GM23248 (cell line): ENCODE measurements at regions not wholly inside any gene's neighbourhood (a gene's known extent, or its start where the extent isn't known, plus 50 kb on each side); places are given as distances from the start of the nearest gene placed in this dataset.

ENCODE experiments used
- EZH2 ChIP-seq: fragments of 200-600 bp; sonication (generic); IDR thresholded peaks from 2 replicates; pipeline ENCODE4 v1.6.1; 2018; ENCODE audit warnings: antibody characterized with exemption, mild to moderate bottlenecking; ENCODE audit not compliant: insufficient read depth, poor library complexity, severe bottlenecking
- EZH2phosphoT487 ChIP-seq: fragments of 200-600 bp; sonication (generic); IDR thresholded peaks from 2 replicates; pipeline ENCODE4 v1.6.1; 2018; ENCODE audit warnings: antibody characterized with exemption, moderate library complexity, mild to moderate bottlenecking, low read depth; ENCODE audit not compliant: insufficient read depth

DNA sequence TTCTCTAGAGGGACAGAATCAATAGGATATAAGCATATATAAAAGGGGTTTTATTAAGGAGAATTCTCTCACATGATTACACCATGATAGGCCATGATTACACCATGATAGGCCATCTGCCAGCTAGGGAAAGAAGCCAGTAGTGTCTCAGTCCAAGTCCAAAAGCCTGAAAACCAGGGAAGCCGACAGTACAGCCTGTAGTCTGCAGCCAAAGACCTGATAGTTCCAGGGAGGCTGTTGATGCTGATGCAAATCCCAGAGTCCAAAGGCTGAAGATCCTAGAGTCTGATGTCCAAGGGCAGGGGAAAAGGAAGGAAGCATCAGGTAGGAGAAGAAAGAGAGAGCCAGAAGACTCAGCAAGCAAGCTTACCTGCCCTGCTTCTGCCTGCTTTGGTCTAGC, 411.3 kb upstream of the EMCN start:
- no peak for TF ChIP-seq EZH2phosphoT487
- no peak for TF ChIP-seq EZH2
